Islet of Langerhans (tissue), 1 donor: ENCODE measurements at regions not wholly inside any gene's neighbourhood (a gene's known extent, or its start where the extent isn't known, plus 50 kb on each side); places are given as distances from the start of the nearest gene placed in this dataset.

Source experiments
- FAIRE-seq: peaks from one replicate; lab custom pipeline; 2011; peaks lifted over from hg19 to GRCh38; lab: Jason Lieb, UNC

- FAIRE-seq = no peak
These were observed 274.7 kb upstream of the MTPN start for GRCh38 chr7:136251826-136252225.

- FAIRE-seq = no peak
These were observed 270.1 kb upstream of the MTPN start for GRCh38 chr7:136247211-136247610.

GRCh38 chr7:136245327-136246004 is 268.3 kb upstream of the MTPN start:
- FAIRE-seq = no peak

GRCh38 chr7:136234040-136234439 is 256.9 kb upstream of the MTPN start:
- FAIRE-seq = no peak

GRCh38 chr7:136230210-136230609 is 253.1 kb upstream of the MTPN start:
- no peak for FAIRE-seq

GRCh38 chr7:136229790-136230189 is 252.6 kb upstream of the MTPN start:
- FAIRE-seq = no peak

GRCh38 chr7:136228171-136228570 is 251.0 kb upstream of the MTPN start:
- no peak for FAIRE-seq

GRCh38 chr7:136214356-136214755 is 237.2 kb upstream of the MTPN start:
- peak; percentile 9 for FAIRE-seq

GRCh38 chr7:136213012-136213411 is 235.9 kb upstream of the MTPN start:
- no peak for FAIRE-seq

GRCh38 chr7:136210664-136211063 is 233.5 kb upstream of the MTPN start:
- no peak for FAIRE-seq

- FAIRE-seq = no peak
These were observed 232.9 kb upstream of the MTPN start for GRCh38 chr7:136210079-136210478.

GRCh38 chr7:136205956-136206355 is 228.8 kb upstream of the MTPN start:
- FAIRE-seq = no peak

GRCh38 chr7:136198168-136198567 is 221.0 kb upstream of the MTPN start:
- FAIRE-seq = no peak

GRCh38 chr7:136194878-136195277 is 217.7 kb upstream of the MTPN start:
- FAIRE-seq = no peak

GRCh38 chr7:136193940-136194339 is 216.8 kb upstream of the MTPN start:
- FAIRE-seq = no peak

- FAIRE-seq = no peak
These were observed 212.4 kb upstream of the MTPN start for GRCh38 chr7:136189506-136189998.

GRCh38 chr7:136186281-136186680 is 209.1 kb upstream of the MTPN start:
- FAIRE-seq = no peak

- peak; percentile 78 for FAIRE-seq
These were observed 207.6 kb upstream of the MTPN start for GRCh38 chr7:136184719-136185118.

GRCh38 chr7:136183981-136184380 is 206.8 kb upstream of the MTPN start:
- FAIRE-seq = peak; percentile 98

- no peak for FAIRE-seq
These were observed 203.8 kb upstream of the MTPN start for GRCh38 chr7:136180984-136181383.

- FAIRE-seq = no peak
These were observed 202.9 kb upstream of the MTPN start for GRCh38 chr7:136179851-136180721.

GRCh38 chr7:136179154-136179553 is 202.0 kb upstream of the MTPN start:
- FAIRE-seq = no peak

- no peak for FAIRE-seq
These were observed 197.4 kb upstream of the MTPN start for GRCh38 chr7:136174477-136175125.
